A549 (cell line): ENCODE measurements at regions not wholly inside any gene's neighbourhood (a gene's known extent, or its start where the extent isn't known, plus 50 kb on each side); places are given as distances from the start of the nearest gene placed in this dataset.

ENCODE experiments used
- ATAC-seq, 2 experiments: fragments of 200-7000 bp in 1 of 2; fragments of >200 bp in 1 of 2; cut with Nextera tagmentation in 1 of 2; cut with Tn5 transposase in 1 of 2; 3 replicates each; pipeline versions ENCODE4 v1.8.0 to v1.9.1; 2018 to 2020; ENCODE audit warnings: mild to moderate bottlenecking in 1 of 2, moderate library complexity in 1 of 2
- CTCF ChIA-PET: fragments of 300-600 bp; sonication (Branson Sonifier 250); formaldehyde crosslinking; extraction: SDS; loops from one replicate; lab custom pipeline; 2021; ENCODE audit warnings: antibody characterized with exemption, inconsistent platforms; lab: Yijun Ruan, JAX
- POLR2A ChIA-PET: fragments of 350-600 bp; formaldehyde crosslinking; extraction: SDS; loops from one replicate; lab custom pipeline; 2021; ENCODE audit warnings: antibody characterized with exemption, inconsistent platforms; lab: Yijun Ruan, JAX
- DNase-seq, 2 experiments: peaks; one replicate each; pipeline versions ENCODE4 v3.0.0 to v3.0.0-alpha.2; 2011 to 2016; ENCODE audit warnings: low read depth in 1 of 2, low spot score in 1 of 2
- FAIRE-seq: peaks from 2 replicates; lab custom pipeline; 2011; peaks lifted over from hg19 to GRCh38; lab: Jason Lieb, UNC
- H3K27ac ChIP-seq, 2 experiments: fragments of >200 bp; sonication (Bioruptor Twin); formaldehyde crosslinking; 3 replicates each; pipeline ENCODE4 v1.5.1; 2016 to 2017
- H3K4me1 ChIP-seq: fragments of >200 bp; sonication (Bioruptor Twin); formaldehyde crosslinking; 3 replicates; pipeline ENCODE4 v1.6.1; 2016
- H3K4me2 ChIP-seq: fragments of >200 bp; sonication (Bioruptor Twin); formaldehyde crosslinking; 3 replicates; pipeline ENCODE4 v1.6.1; 2016
- H3K4me3 ChIP-seq: fragments of >200 bp; sonication (Bioruptor Twin); formaldehyde crosslinking; 3 replicates; pipeline ENCODE4 v1.5.1; 2016
- H3K9me3 ChIP-seq: fragments of >200 bp; sonication (Bioruptor Twin); formaldehyde crosslinking; 3 replicates; pipeline ENCODE4 v1.6.1; 2016
- BHLHE40 ChIP-seq: IDR thresholded peaks from 2 replicates; pipeline ENCODE4 v1.6.1; 2012; ENCODE audit warnings: low read depth, low read length, inconsistent platforms
- CBX2 ChIP-seq: fragments of 200-600 bp; sonication (generic); IDR thresholded peaks from 2 replicates; pipeline ENCODE4 v1.6.1; 2016; ENCODE audit warnings: low read depth, mild to moderate bottlenecking, borderline replicate concordance
- CBX8 ChIP-seq: fragments of 200-600 bp; sonication (generic); IDR thresholded peaks from 2 replicates; pipeline ENCODE4 v1.6.1; 2016
- CHD4 ChIP-seq: fragments of 200-600 bp; sonication (generic); IDR thresholded peaks from 2 replicates; pipeline ENCODE4 v1.6.1; 2016; ENCODE audit warnings: antibody characterized with exemption, mild to moderate bottlenecking, borderline replicate concordance
- CTCF ChIP-seq: fragments of >200 bp; sonication (Bioruptor Twin); formaldehyde crosslinking; IDR thresholded peaks from 3 replicates; pipeline ENCODE4 v1.5.1; 2016
- E2F6 ChIP-seq: IDR thresholded peaks from 2 replicates; pipeline ENCODE4 v1.6.1; 2012; ENCODE audit warnings: low read depth, borderline replicate concordance
- EHF ChIP-seq: fragments of 250-450 bp; sonication (Bioruptor Pico); IDR thresholded peaks from 2 replicates; pipeline ENCODE4 v1.5.0; 2020; ENCODE audit warnings: mild to moderate bottlenecking
- EHMT2 ChIP-seq: fragments of 200-600 bp; sonication (generic); IDR thresholded peaks from 2 replicates; pipeline ENCODE4 v1.6.1; 2016; ENCODE audit warnings: antibody characterized with exemption, low read depth, mild to moderate bottlenecking, moderate library complexity
- ELK1 ChIP-seq: fragments of 150-350 bp; IDR thresholded peaks from 2 replicates; pipeline ENCODE4 v1.6.1; 2014; ENCODE audit warnings: low read depth, mild to moderate bottlenecking, low read length
- EP300 ChIP-seq, 2 experiments: fragments of >200 bp; sonication (Bioruptor Twin); formaldehyde crosslinking; IDR thresholded peaks; 2 replicates in 1 of 2; 3 replicates in 1 of 2; pipeline ENCODE4 v1.6.1; 2016 to 2017
- FOSB ChIP-seq: fragments of 250-450 bp; sonication (Bioruptor Pico); IDR thresholded peaks from 2 replicates; pipeline ENCODE4 v1.5.0; 2020; ENCODE audit warnings: mild to moderate bottlenecking, moderate library complexity
- FOSL2 ChIP-seq, 2 experiments: fragments of 450-650 bp in 1 of 2; fragments of >200 bp in 1 of 2; sonication (Bioruptor Twin) in 1 of 2; formaldehyde crosslinking; IDR thresholded peaks; 2 replicates each; pipeline versions ENCODE4 v1.5.0 to v1.6.1; 2016 to 2020; ENCODE audit warnings: mild to moderate bottlenecking in 1 of 2, moderate library complexity in 1 of 2
- FOXS1 ChIP-seq: fragments of 250-450 bp; sonication (Bioruptor Pico); IDR thresholded peaks from 2 replicates; pipeline ENCODE4 v1.5.0; 2020; ENCODE audit warnings: mild to moderate bottlenecking, moderate library complexity
- GATA3 ChIP-seq: IDR thresholded peaks from 2 replicates; pipeline ENCODE4 v1.6.1; 2012; ENCODE audit warnings: borderline replicate concordance
- HDAC2 ChIP-seq: fragments of 200-600 bp; sonication (generic); IDR thresholded peaks from 2 replicates; pipeline ENCODE4 v1.6.1; 2016
- HES2 ChIP-seq: fragments of >200 bp; sonication (Bioruptor Twin); formaldehyde crosslinking; IDR thresholded peaks from 2 replicates; pipeline ENCODE4 v1.6.1; 2016
- HEYL ChIP-seq: fragments of 250-450 bp; sonication (Bioruptor Pico); IDR thresholded peaks from 2 replicates; pipeline ENCODE4 v1.8.0; 2021; ENCODE audit warnings: mild to moderate bottlenecking, moderate library complexity
- HMGXB4 ChIP-seq: fragments of 250-450 bp; sonication (Bioruptor Pico); IDR thresholded peaks from 2 replicates; pipeline ENCODE4 v1.5.0; 2021; ENCODE audit warnings: mild to moderate bottlenecking, moderate library complexity, borderline replicate concordance
- HOXB13 ChIP-seq: fragments of 250-450 bp; sonication (Bioruptor Pico); IDR thresholded peaks from 2 replicates; pipeline ENCODE4 v1.5.0; 2020; ENCODE audit warnings: low read depth, mild to moderate bottlenecking, moderate library complexity
- HOXB5 ChIP-seq: fragments of 250-450 bp; sonication (Bioruptor Pico); IDR thresholded peaks from 2 replicates; pipeline ENCODE4 v1.5.0; 2020; ENCODE audit warnings: mild to moderate bottlenecking, moderate library complexity
- JUN ChIP-seq, 2 experiments: fragments of >200 bp; sonication (Bioruptor Twin); formaldehyde crosslinking; IDR thresholded peaks; 2 replicates in 1 of 2; 3 replicates in 1 of 2; pipeline ENCODE4 v1.6.1; 2016 to 2017
- JUNB ChIP-seq: fragments of >200 bp; sonication (Bioruptor Twin); formaldehyde crosslinking; IDR thresholded peaks from 2 replicates; pipeline ENCODE4 v1.6.1; 2016
- KDM1A ChIP-seq: fragments of 200-600 bp; sonication (generic); IDR thresholded peaks from 2 replicates; pipeline ENCODE4 v1.6.1; 2016; ENCODE audit warnings: low read depth, mild to moderate bottlenecking
- KDM5A ChIP-seq: fragments of 200-600 bp; sonication (generic); IDR thresholded peaks from 2 replicates; pipeline ENCODE4 v1.6.1; 2016; ENCODE audit warnings: antibody characterized with exemption, mild to moderate bottlenecking
- PBX3 ChIP-seq: IDR thresholded peaks from 2 replicates; pipeline ENCODE4 v1.6.1; 2012
- POLR2A ChIP-seq: IDR thresholded peaks from 2 replicates; pipeline ENCODE4 v1.6.1; 2012; ENCODE audit warnings: mild to moderate bottlenecking, low read length
- RNF2 ChIP-seq: fragments of 200-600 bp; sonication (generic); IDR thresholded peaks from 2 replicates; pipeline ENCODE4 v1.6.1; 2016; ENCODE audit warnings: low read depth, mild to moderate bottlenecking, antibody characterized with exemption, moderate library complexity, borderline replicate concordance
- TP53 ChIP-seq: fragments of 250-450 bp; sonication (Bioruptor Pico); IDR thresholded peaks from 2 replicates; pipeline ENCODE4 v1.5.0; 2021; ENCODE audit warnings: mild to moderate bottlenecking, moderate library complexity
- ZFP36 ChIP-seq: fragments of 450-650 bp; IDR thresholded peaks from 2 replicates; pipeline ENCODE4 v1.6.1; 2014; ENCODE audit warnings: borderline replicate concordance; ENCODE audit not compliant: partially characterized antibody
- WGBS: methylation state at CpG from one replicate; pipeline ENCODE4 v1.1.6; 2017; ENCODE audit errors: missing lambda C conversion rate; 5-methylcytosine and 5-hydroxymethylcytosine counted together

- Histone ChIP-seq H3K27ac (no peak overlapping the region), H3K4me2 (no peak overlapping the region), H3K4me3 (no peak overlapping the region), H3K4me1 (no peaks in the 10 kb centered on the region), H3K9me3 (no peaks in the 10 kb centered on the region)
- CTCF ChIA-PET, result no interaction called here
- POLR2A ChIA-PET, result no interaction called here
- 53% methylated on average over 1 of the region's 1 CpG for WGBS
- no peak for DNase-seq
- TF ChIP-seq EP300 (IDR thresholded peaks at IDR 0.05) (no peak), POLR2A (no peak), HES2 (no peak), HEYL (CRISPR knock-in tag) (no peak), GATA3 (no peak), HDAC2 (no peak), CBX8 (no peak), CTCF (no peak), E2F6 (no peak), ELK1 (no peak), PBX3 (no peak), CBX2 (no peak), BHLHE40 (no peak)
- no peak for ATAC-seq
- no peak for FAIRE-seq
Measured at GRCh38 chr1:198423673-198424072, 116.8 kb downstream of the ATP6V1G3 start.

- FAIRE-seq, result no peak
- TF ChIP-seq HEYL (CRISPR knock-in tag) (no peak), JUN (IDR thresholded peaks at IDR 0.05) (no peak), FOSL2 (IDR thresholded peaks at IDR 0.05) (no peak), FOSL2 (CRISPR knock-in tag; IDR thresholded peaks at IDR 0.05) (no peak)
- H3K9me3 ChIP-seq, result no peaks in the 10 kb centered on the region
- DNase-seq, result no peak
- H3K4me2 ChIP-seq, result no peak overlapping the region
- CTCF ChIA-PET, result no interaction called here
- no peak overlapping the region for H3K27ac ChIP-seq
- POLR2A ChIA-PET, result no interaction called here
- H3K4me3 ChIP-seq, result no peak overlapping the region
- ATAC-seq, result no peak
- H3K4me1 ChIP-seq, result no peaks in the 10 kb centered on the region
Measured at GRCh38 chr1:198417039-198417438, 123.4 kb downstream of the ATP6V1G3 start.

GRCh38 chr1:198416296-198416695 lies 124.2 kb downstream of the ATP6V1G3 start:
- Histone ChIP-seq H3K4me1 (no peaks in the 10 kb centered on the region), H3K4me2 (no peak overlapping the region), H3K9me3 (no peaks in the 10 kb centered on the region), H3K27ac (no peak overlapping the region), H3K4me3 (no peak overlapping the region)
- ChIA-PET CTCF (interaction anchor here (1.4 kb wide), 1 partner anchor 11 kb away, joined by 4 read pairs; no protein-coding TSS in a partner anchor), POLR2A (no interaction called here)
- WGBS, result 66% methylated on average over 3 of the region's 3 CpGs
- ATAC-seq (no peak), FAIRE-seq (no peak), DNase-seq (no peak)
- no peak for TF ChIP-seq RNF2
- no peak for TF ChIP-seq FOXS1
- TF ChIP-seq HOXB5 (CRISPR knock-in tag), result no peak
- TF ChIP-seq E2F6, result no peak
- no peak for TF ChIP-seq ZFP36
- TF ChIP-seq CBX8, result no peak
- TF ChIP-seq TP53 (CRISPR knock-in tag), result no peak
- TF ChIP-seq EHMT2, result no peak
- TF ChIP-seq HMGXB4, result no peak
- TF ChIP-seq FOSB (CRISPR knock-in tag), result no peak
- no peak for TF ChIP-seq EHF
- no peak for TF ChIP-seq JUNB
- no peak for TF ChIP-seq CHD4
- no peak for TF ChIP-seq KDM1A
- no peak for TF ChIP-seq HOXB13
- TF ChIP-seq KDM5A, result no peak
